GM23338 (cell line): ENCODE measurements at regions not wholly inside any gene's neighbourhood (a gene's known extent, or its start where the extent isn't known, plus 50 kb on each side); places are given as distances from the start of the nearest gene placed in this dataset.

Experiments
- ATAC-seq: fragments of 200-7000 bp; cut with Tn5 transposase; 3 replicates; pipeline ENCODE4 v1.9.1; 2020
- DNase-seq: peaks from one replicate; pipeline ENCODE4 v3.0.0-alpha.2; 2015; ENCODE audit warnings: low spot score
- H2AFZ ChIP-seq: fragments of 200-600 bp; sonication (generic); 2 replicates; pipeline ENCODE4 v1.8.0; 2016; ENCODE audit warnings: antibody characterized with exemption, mild to moderate bottlenecking, moderate library complexity
- H3F3A ChIP-seq: fragments of 200-600 bp; sonication (generic); replicated peaks from 2 replicates; pipeline ENCODE4 v1.8.0; 2017; ENCODE audit warnings: antibody characterized with exemption, mixed run types, low read depth
- H3K27ac ChIP-seq: fragments of 200-600 bp; sonication (generic); 2 replicates; pipeline ENCODE4 v1.6.1; 2016; ENCODE audit warnings: low read depth
- H3K27me3 ChIP-seq: fragments of 200-600 bp; sonication (generic); 2 replicates; pipeline ENCODE4 v1.8.0; 2016; ENCODE audit warnings: mild to moderate bottlenecking, mixed run types, moderate library complexity; ENCODE audit not compliant: insufficient read depth
- H3K36me3 ChIP-seq: fragments of 200-600 bp; sonication (generic); 2 replicates; pipeline ENCODE4 v1.8.0; 2016; ENCODE audit warnings: mild to moderate bottlenecking; ENCODE audit not compliant: insufficient read depth
- H3K4me1 ChIP-seq: fragments of 200-600 bp; sonication (generic); 2 replicates; pipeline ENCODE4 v1.8.0; 2016; ENCODE audit warnings: mild to moderate bottlenecking, moderate library complexity; ENCODE audit not compliant: insufficient read depth
- H3K4me2 ChIP-seq: fragments of 200-600 bp; sonication (generic); 2 replicates; pipeline ENCODE4 v1.7.1; 2017; ENCODE audit warnings: mixed run types
- H3K4me3 ChIP-seq: fragments of 200-600 bp; sonication (generic); 2 replicates; pipeline ENCODE4 v1.6.1; 2016; ENCODE audit warnings: mixed run types
- H3K79me2 ChIP-seq: fragments of 200-600 bp; sonication (generic); replicated peaks from 2 replicates; pipeline ENCODE4 v1.8.0; 2017; ENCODE audit warnings: mild to moderate bottlenecking; ENCODE audit not compliant: insufficient read depth
- H3K9me2 ChIP-seq: fragments of 200-600 bp; sonication (generic); 2 replicates; pipeline ENCODE4 v1.8.0; 2017; ENCODE audit not compliant: insufficient read depth
- H4K20me1 ChIP-seq: fragments of 200-600 bp; sonication (generic); replicated peaks from 2 replicates; pipeline ENCODE4 v1.8.0; 2017; ENCODE audit warnings: mild to moderate bottlenecking; ENCODE audit not compliant: insufficient read depth
- H3K27ac Mint-ChIP-seq: 2 replicates; pipeline ENCODE4 v1.8.0; 2020; ENCODE audit warnings: inconsistent platforms, mild to moderate bottlenecking, moderate library complexity, mixed read lengths
- H3K27me3 Mint-ChIP-seq: 3 replicates; pipeline ENCODE4 v1.8.0; 2022; ENCODE audit warnings: low read depth, mild to moderate bottlenecking, moderate library complexity, mixed read lengths, inconsistent platforms; ENCODE audit not compliant: insufficient read depth, poor library complexity
- H3K36me3 Mint-ChIP-seq: 3 replicates; pipeline ENCODE4 v1.8.0; 2021; ENCODE audit warnings: low read depth, mild to moderate bottlenecking, inconsistent platforms, moderate library complexity, mixed read lengths
- H3K4me1 Mint-ChIP-seq: 3 replicates; pipeline ENCODE4 v1.8.0; 2020; ENCODE audit warnings: mild to moderate bottlenecking, inconsistent platforms, mixed read lengths
- H3K4me3 Mint-ChIP-seq: 3 replicates; pipeline ENCODE4 v1.8.0; 2021; ENCODE audit warnings: moderate library complexity, mild to moderate bottlenecking, inconsistent platforms, mixed read lengths
- H3K9me3 Mint-ChIP-seq: 3 replicates; pipeline ENCODE4 v1.8.0; 2020; ENCODE audit warnings: moderate library complexity, mild to moderate bottlenecking, inconsistent platforms, mixed read lengths
- CREB1 ChIP-seq: fragments of 250-450 bp; sonication (Bioruptor Pico); IDR thresholded peaks from 2 replicates; pipeline ENCODE4 v1.5.0; 2020; ENCODE audit warnings: low read depth, mild to moderate bottlenecking, moderate library complexity
- EZH2 ChIP-seq: fragments of 200-600 bp; sonication (generic); IDR thresholded peaks from one replicate; pipeline ENCODE4 v1.8.0; 2017; ENCODE audit warnings: antibody characterized with exemption, mild to moderate bottlenecking, low read depth; ENCODE audit not compliant: unreplicated experiment
- EZH2phosphoT487 ChIP-seq: fragments of 200-600 bp; sonication (generic); IDR thresholded peaks from one replicate; pipeline ENCODE4 v1.8.1; 2018; ENCODE audit warnings: antibody characterized with exemption; ENCODE audit not compliant: unreplicated experiment
- JUNB ChIP-seq: IDR thresholded peaks from one replicate; pipeline ENCODE4 v1.6.1; 2016; ENCODE audit warnings: antibody characterized with exemption; ENCODE audit not compliant: unreplicated experiment
- NANOG ChIP-seq: IDR thresholded peaks from 2 replicates; pipeline ENCODE4 v1.6.1; 2016; ENCODE audit warnings: antibody characterized with exemption, borderline replicate concordance
- POLR2AphosphoS5 ChIP-seq: IDR thresholded peaks from 2 replicates; pipeline ENCODE4 v1.6.1; 2016; ENCODE audit warnings: antibody characterized with exemption, low read depth
- STAT1 ChIP-seq: IDR thresholded peaks from one replicate; pipeline ENCODE4 v1.6.1; 2016; ENCODE audit warnings: antibody characterized with exemption; ENCODE audit not compliant: unreplicated experiment
- ZNF114 ChIP-seq: fragments of 250-450 bp; sonication (Bioruptor Pico); IDR thresholded peaks from 2 replicates; pipeline ENCODE4 v1.5.0; 2020; ENCODE audit warnings: mild to moderate bottlenecking, moderate library complexity
- ZNF331 ChIP-seq: fragments of 250-450 bp; sonication (Bioruptor Pico); IDR thresholded peaks from 2 replicates; pipeline ENCODE4 v1.5.0; 2020; ENCODE audit warnings: low read depth, mild to moderate bottlenecking, moderate library complexity
- ZNF462 ChIP-seq: fragments of 250-450 bp; sonication (Bioruptor Pico); IDR thresholded peaks from 2 replicates; pipeline ENCODE4 v1.5.0; 2020; ENCODE audit warnings: mild to moderate bottlenecking, moderate library complexity
- TF ChIP-seq, protein P1 (sequence below), 2 experiments: fragments of 200-600 bp in 1 of 2; sonication (generic) in 1 of 2; conservative IDR thresholded peaks; 2 replicates each; pipeline versions ENCODE4 v1.5.1 to v1.6.1; 2016 to 2017; ENCODE audit warnings: antibody characterized with exemption in 2 of 2, low read depth in 2 of 2, mild to moderate bottlenecking in 2 of 2, moderate library complexity in 1 of 2
- TF ChIP-seq, protein P2 (sequence below): IDR thresholded peaks from one replicate; pipeline ENCODE4 v1.6.1; 2018; ENCODE audit warnings: antibody characterized with exemption; ENCODE audit not compliant: unreplicated experiment
- TF ChIP-seq, protein P3 (sequence below): IDR thresholded peaks from 2 replicates; pipeline ENCODE4 v1.6.1; 2016; ENCODE audit warnings: antibody characterized with exemption

DNA sequence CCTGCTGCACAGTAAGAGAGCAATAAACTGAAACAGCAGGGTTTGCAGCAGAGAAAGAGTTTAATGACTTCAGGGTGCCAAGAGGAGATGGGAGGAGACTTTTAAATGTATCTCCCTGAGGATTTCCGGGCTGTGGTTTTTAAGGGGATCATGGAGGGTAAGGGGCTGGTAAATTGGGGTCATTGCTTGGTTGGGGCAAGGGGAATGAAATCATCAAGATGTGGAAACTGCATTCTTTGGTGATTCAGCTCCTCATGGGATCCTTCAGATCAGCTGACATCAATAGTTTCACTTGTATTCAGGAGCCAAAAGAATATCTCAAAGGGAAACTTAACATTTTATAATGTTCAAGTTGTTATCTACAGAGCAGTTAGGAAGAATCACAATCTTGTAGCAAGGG lies 174.3 kb upstream of the ANXA10 start:
- Histone ChIP-seq H4K20me1 (no peaks in the 10 kb centered on the region), H3K27ac (no peak overlapping the region), H3K27me3 (no peaks in the 10 kb centered on the region), H3K4me1 (no peaks in the 10 kb centered on the region), H3K36me3 (no peaks in the 10 kb centered on the region), H3F3A (no peaks in the 10 kb centered on the region), H3K4me2 (no peak overlapping the region), H3K9me2 (0 out of 2 replicates have a peak, but pooled peaks cover 5% of the 10 kb centered on the region), H3K79me2 (no peaks in the 10 kb centered on the region), H3K4me3 (no peak overlapping the region), H2AFZ (no peak overlapping the region)
- ATAC-seq (no peak), DNase-seq (no peak)
- TF ChIP-seq ZNF462 (CRISPR knock-in tag), result no peak
- no peak for TF ChIP-seq NANOG
- TF ChIP-seq EZH2, result no peak
- TF ChIP-seq CREB1 (CRISPR knock-in tag), result no peak
- TF ChIP-seq, protein P1, sequence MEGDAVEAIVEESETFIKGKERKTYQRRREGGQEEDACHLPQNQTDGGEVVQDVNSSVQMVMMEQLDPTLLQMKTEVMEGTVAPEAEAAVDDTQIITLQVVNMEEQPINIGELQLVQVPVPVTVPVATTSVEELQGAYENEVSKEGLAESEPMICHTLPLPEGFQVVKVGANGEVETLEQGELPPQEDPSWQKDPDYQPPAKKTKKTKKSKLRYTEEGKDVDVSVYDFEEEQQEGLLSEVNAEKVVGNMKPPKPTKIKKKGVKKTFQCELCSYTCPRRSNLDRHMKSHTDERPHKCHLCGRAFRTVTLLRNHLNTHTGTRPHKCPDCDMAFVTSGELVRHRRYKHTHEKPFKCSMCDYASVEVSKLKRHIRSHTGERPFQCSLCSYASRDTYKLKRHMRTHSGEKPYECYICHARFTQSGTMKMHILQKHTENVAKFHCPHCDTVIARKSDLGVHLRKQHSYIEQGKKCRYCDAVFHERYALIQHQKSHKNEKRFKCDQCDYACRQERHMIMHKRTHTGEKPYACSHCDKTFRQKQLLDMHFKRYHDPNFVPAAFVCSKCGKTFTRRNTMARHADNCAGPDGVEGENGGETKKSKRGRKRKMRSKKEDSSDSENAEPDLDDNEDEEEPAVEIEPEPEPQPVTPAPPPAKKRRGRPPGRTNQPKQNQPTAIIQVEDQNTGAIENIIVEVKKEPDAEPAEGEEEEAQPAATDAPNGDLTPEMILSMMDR (conservative IDR thresholded peaks at IDR 0.05; ENCODE audit: low read depth in 2 of 2), result no peak
- no peak for TF ChIP-seq STAT1
- TF ChIP-seq JUNB, result no peak
- no peak for TF ChIP-seq EZH2phosphoT487
- no peak for TF ChIP-seq POLR2AphosphoS5
- TF ChIP-seq, protein P2, sequence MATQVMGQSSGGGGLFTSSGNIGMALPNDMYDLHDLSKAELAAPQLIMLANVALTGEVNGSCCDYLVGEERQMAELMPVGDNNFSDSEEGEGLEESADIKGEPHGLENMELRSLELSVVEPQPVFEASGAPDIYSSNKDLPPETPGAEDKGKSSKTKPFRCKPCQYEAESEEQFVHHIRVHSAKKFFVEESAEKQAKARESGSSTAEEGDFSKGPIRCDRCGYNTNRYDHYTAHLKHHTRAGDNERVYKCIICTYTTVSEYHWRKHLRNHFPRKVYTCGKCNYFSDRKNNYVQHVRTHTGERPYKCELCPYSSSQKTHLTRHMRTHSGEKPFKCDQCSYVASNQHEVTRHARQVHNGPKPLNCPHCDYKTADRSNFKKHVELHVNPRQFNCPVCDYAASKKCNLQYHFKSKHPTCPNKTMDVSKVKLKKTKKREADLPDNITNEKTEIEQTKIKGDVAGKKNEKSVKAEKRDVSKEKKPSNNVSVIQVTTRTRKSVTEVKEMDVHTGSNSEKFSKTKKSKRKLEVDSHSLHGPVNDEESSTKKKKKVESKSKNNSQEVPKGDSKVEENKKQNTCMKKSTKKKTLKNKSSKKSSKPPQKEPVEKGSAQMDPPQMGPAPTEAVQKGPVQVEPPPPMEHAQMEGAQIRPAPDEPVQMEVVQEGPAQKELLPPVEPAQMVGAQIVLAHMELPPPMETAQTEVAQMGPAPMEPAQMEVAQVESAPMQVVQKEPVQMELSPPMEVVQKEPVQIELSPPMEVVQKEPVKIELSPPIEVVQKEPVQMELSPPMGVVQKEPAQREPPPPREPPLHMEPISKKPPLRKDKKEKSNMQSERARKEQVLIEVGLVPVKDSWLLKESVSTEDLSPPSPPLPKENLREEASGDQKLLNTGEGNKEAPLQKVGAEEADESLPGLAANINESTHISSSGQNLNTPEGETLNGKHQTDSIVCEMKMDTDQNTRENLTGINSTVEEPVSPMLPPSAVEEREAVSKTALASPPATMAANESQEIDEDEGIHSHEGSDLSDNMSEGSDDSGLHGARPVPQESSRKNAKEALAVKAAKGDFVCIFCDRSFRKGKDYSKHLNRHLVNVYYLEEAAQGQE, result no peak
- TF ChIP-seq ZNF114 (CRISPR knock-in tag), result no peak
- TF ChIP-seq, protein P3, sequence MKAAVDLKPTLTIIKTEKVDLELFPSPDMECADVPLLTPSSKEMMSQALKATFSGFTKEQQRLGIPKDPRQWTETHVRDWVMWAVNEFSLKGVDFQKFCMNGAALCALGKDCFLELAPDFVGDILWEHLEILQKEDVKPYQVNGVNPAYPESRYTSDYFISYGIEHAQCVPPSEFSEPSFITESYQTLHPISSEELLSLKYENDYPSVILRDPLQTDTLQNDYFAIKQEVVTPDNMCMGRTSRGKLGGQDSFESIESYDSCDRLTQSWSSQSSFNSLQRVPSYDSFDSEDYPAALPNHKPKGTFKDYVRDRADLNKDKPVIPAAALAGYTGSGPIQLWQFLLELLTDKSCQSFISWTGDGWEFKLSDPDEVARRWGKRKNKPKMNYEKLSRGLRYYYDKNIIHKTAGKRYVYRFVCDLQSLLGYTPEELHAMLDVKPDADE, result no peak
- TF ChIP-seq ZNF331 (CRISPR knock-in tag), result no peak
- Mint-ChIP-seq H3K9me3 (peaks cover 33% of the 10 kb centered on the region), H3K36me3 (peaks cover 14% of the 10 kb centered on the region), H3K4me3 (no peak overlapping the region), H3K27ac (no peak overlapping the region), H3K27me3 (no peaks in the 10 kb centered on the region), H3K4me1 (no peaks in the 10 kb centered on the region)
